ENCODE measurements at regions not wholly inside any gene's neighbourhood (a gene's known extent, or its start where the extent isn't known, plus 50 kb on each side); places are given as distances from the start of the nearest gene placed in this dataset.

GRCh38 chr13:64845110-64845509 lies 2385.0 kb downstream of the PCDH9 start:
- TF ChIP-seq CTCF (IDR thresholded peaks at IDR 0.05) = no peak
- no peak for TF ChIP-seq POLR2A (IDR thresholded peaks at IDR 0.05)

Data from ovary (tissue), 3 donors.